ENCODE measurements at regions not wholly inside any gene's neighbourhood (a gene's known extent, or its start where the extent isn't known, plus 50 kb on each side); places are given as distances from the start of the nearest gene placed in this dataset.
"Not testable (repeated sequence)": the region's sequence is repeated elsewhere in the genome, so short reads cannot be mapped to it uniquely, and the experiment has no call there.

DNA sequence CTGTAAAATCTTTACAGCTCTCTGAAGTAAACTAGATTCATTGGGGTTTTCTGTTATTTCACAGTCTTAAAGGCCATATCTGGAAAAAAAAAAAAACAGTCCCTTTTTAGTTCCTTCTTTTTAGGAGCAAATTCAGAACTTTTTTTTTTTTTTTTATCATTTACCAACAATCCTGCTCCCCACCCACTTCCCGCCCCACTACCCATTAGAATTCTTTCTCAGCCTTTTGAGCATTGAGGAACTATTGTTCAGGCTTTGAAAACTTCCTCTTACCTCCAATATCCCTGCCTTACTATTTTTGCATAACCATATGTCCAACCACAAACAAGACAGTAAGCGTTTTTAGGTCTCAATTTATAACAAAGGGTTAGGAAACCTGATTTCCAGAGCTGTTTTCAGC, 330.1 kb downstream of the PLPP3 start (continued):
- TF ChIP-seq, protein P1, sequence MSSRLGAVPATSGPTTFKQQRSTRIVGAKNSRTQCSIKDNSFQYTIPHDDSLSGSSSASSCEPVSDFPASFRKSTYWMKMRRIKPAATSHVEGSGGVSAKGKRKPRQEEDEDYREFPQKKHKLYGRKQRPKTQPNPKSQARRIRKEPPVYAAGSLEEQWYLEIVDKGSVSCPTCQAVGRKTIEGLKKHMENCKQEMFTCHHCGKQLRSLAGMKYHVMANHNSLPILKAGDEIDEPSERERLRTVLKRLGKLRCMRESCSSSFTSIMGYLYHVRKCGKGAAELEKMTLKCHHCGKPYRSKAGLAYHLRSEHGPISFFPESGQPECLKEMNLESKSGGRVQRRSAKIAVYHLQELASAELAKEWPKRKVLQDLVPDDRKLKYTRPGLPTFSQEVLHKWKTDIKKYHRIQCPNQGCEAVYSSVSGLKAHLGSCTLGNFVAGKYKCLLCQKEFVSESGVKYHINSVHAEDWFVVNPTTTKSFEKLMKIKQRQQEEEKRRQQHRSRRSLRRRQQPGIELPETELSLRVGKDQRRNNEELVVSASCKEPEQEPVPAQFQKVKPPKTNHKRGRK (CRISPR knock-in tag; IDR thresholded peaks at IDR 0.05; ENCODE audit: borderline replicate concordance): no peak
- no peak for TF ChIP-seq JAZF1 (CRISPR knock-in tag; IDR thresholded peaks at IDR 0.05)

DNA sequence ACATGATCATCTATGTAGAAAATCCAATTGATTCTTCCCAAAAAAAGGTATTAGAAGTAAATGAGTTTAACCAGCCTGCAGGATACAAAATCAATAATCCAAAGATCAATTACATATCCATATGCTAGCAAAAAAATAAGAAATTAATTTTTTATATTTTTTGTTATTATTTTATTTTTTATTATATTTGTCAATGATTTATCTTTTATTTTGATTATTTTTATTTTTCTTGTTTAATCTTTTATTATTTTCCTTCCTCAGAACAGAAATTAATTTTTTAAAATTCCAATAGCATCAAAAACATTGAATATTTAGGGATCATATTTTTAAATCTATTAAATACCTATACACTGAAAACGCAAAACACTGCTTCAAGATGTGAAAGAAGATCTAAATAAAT, 331.2 kb downstream of the PLPP3 start:
- DNase-seq (ENCODE audit: low spot score) (no peak), ATAC-seq (no peak)
- Mint-ChIP-seq H3K27ac (no peak overlapping the region), H3K4me1 (peaks cover 7% of the 10 kb centered on the region), H3K9me3 (peaks cover 7% of the 10 kb centered on the region; the same call in 1 of the 2 replicates), H3K27me3 (ENCODE audit: low read depth) (no peaks in the 10 kb centered on the region), H3K4me3 (no peak overlapping the region), H3K36me3 (no peaks in the 10 kb centered on the region; the same call in 1 of the 2 replicates)
- TF ChIP-seq NR2C2 (CRISPR knock-in tag; IDR thresholded peaks at IDR 0.05) (no peak), NFE2L1 (CRISPR knock-in tag; IDR thresholded peaks at IDR 0.05) (no peak), HMGA2 (CRISPR knock-in tag; IDR thresholded peaks at IDR 0.05) (peak; percentile 97)
- ChIA-PET POLR2A (no interaction called here), CTCF (no interaction called here)

DNA sequence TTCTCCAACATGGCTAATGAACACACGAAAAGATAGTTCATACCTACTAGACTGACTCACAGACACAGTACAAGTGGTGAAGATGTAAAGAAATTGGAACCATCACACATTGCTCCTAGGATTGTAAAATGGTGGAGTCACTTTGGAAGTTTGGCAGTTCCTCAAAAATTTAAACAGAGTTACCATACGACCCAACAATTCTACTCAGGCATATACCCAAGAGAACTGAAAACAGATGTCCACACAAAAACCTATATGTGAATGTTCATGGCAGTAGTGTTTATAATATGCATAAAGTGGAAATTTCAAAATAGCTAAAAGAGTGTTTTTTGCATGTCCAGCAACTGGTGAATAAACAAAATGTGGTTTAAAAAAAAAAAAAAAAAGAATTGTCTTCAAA, 332.6 kb downstream of the PLPP3 start:
- H3K4me3 Mint-ChIP-seq; H3K27ac Mint-ChIP-seq; ATAC-seq; DNase-seq (ENCODE audit: low spot score); H3K36me3 Mint-ChIP-seq; CTCF ChIA-PET; H3K4me1 Mint-ChIP-seq; H3K27me3 Mint-ChIP-seq (ENCODE audit: low read depth): not testable (repeated sequence)
- POLR2A ChIA-PET: interaction anchor here (0.7 kb wide), 1 partner anchor 146 kb away, joined by 5 read pairs; no protein-coding TSS in a partner anchor
- peaks cover 17% of the 10 kb centered on the region for H3K9me3 Mint-ChIP-seq

DNA sequence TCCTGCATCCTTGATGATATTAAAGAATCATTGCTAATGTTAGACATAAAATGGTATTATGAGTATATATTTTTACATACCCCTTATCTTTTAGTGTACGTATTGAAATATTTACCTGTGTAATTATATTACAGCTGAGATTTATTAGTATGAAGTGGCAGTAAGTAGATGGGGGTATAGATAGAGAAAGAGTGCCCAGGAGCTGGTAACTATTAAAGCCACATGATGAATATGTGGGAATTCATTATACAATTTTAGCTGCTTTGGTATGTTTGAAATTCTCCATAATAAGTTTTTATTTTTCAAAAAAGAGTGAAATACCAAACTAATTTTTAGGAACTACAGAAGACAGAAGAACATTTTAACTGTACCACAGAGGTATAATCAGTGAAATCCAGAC, 339.0 kb downstream of the PLPP3 start:
- Mint-ChIP-seq H3K4me3 (no peak overlapping the region), H3K27ac (no peak overlapping the region), H3K36me3 (peaks cover 15% of the 10 kb centered on the region), H3K27me3 (ENCODE audit: low read depth) (no peaks in the 10 kb centered on the region), H3K9me3 (peaks cover 27% of the 10 kb centered on the region), H3K4me1 (no peaks in the 10 kb centered on the region)
- ChIA-PET CTCF (no interaction called here), POLR2A (no interaction called here)
- DNase-seq (ENCODE audit: low spot score): no peak
- no peak for ATAC-seq
- TF ChIP-seq, protein P2, sequence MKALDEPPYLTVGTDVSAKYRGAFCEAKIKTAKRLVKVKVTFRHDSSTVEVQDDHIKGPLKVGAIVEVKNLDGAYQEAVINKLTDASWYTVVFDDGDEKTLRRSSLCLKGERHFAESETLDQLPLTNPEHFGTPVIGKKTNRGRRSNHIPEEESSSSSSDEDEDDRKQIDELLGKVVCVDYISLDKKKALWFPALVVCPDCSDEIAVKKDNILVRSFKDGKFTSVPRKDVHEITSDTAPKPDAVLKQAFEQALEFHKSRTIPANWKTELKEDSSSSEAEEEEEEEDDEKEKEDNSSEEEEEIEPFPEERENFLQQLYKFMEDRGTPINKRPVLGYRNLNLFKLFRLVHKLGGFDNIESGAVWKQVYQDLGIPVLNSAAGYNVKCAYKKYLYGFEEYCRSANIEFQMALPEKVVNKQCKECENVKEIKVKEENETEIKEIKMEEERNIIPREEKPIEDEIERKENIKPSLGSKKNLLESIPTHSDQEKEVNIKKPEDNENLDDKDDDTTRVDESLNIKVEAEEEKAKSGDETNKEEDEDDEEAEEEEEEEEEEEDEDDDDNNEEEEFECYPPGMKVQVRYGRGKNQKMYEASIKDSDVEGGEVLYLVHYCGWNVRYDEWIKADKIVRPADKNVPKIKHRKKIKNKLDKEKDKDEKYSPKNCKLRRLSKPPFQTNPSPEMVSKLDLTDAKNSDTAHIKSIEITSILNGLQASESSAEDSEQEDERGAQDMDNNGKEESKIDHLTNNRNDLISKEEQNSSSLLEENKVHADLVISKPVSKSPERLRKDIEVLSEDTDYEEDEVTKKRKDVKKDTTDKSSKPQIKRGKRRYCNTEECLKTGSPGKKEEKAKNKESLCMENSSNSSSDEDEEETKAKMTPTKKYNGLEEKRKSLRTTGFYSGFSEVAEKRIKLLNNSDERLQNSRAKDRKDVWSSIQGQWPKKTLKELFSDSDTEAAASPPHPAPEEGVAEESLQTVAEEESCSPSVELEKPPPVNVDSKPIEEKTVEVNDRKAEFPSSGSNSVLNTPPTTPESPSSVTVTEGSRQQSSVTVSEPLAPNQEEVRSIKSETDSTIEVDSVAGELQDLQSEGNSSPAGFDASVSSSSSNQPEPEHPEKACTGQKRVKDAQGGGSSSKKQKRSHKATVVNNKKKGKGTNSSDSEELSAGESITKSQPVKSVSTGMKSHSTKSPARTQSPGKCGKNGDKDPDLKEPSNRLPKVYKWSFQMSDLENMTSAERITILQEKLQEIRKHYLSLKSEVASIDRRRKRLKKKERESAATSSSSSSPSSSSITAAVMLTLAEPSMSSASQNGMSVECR (CRISPR knock-in tag; IDR thresholded peaks at IDR 0.05; ENCODE audit: borderline replicate concordance): no peak
- TF ChIP-seq NR2C2 (CRISPR knock-in tag; IDR thresholded peaks at IDR 0.05) (no peak), SMAD3 (CRISPR knock-in tag; IDR thresholded peaks at IDR 0.05; ENCODE audit: borderline replicate concordance) (no peak), ZNF263 (CRISPR knock-in tag; IDR thresholded peaks at IDR 0.05; ENCODE audit: low read depth) (no peak), ZNF232 (CRISPR knock-in tag; IDR thresholded peaks at IDR 0.05) (no peak), CREB1 (CRISPR knock-in tag; IDR thresholded peaks at IDR 0.05) (no peak), TEAD4 (CRISPR knock-in tag; IDR thresholded peaks at IDR 0.05) (no peak), EMX1 (CRISPR knock-in tag; IDR thresholded peaks at IDR 0.05) (no peak)
- TF ChIP-seq, protein P3, sequence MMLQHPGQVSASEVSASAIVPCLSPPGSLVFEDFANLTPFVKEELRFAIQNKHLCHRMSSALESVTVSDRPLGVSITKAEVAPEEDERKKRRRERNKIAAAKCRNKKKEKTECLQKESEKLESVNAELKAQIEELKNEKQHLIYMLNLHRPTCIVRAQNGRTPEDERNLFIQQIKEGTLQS (CRISPR knock-in tag; conservative IDR thresholded peaks at IDR 0.05): no peak
- TF ChIP-seq, protein P4, sequence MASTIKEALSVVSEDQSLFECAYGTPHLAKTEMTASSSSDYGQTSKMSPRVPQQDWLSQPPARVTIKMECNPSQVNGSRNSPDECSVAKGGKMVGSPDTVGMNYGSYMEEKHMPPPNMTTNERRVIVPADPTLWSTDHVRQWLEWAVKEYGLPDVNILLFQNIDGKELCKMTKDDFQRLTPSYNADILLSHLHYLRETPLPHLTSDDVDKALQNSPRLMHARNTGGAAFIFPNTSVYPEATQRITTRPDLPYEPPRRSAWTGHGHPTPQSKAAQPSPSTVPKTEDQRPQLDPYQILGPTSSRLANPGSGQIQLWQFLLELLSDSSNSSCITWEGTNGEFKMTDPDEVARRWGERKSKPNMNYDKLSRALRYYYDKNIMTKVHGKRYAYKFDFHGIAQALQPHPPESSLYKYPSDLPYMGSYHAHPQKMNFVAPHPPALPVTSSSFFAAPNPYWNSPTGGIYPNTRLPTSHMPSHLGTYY (CRISPR knock-in tag; IDR thresholded peaks at IDR 0.05): no peak
- TF ChIP-seq, protein P5, sequence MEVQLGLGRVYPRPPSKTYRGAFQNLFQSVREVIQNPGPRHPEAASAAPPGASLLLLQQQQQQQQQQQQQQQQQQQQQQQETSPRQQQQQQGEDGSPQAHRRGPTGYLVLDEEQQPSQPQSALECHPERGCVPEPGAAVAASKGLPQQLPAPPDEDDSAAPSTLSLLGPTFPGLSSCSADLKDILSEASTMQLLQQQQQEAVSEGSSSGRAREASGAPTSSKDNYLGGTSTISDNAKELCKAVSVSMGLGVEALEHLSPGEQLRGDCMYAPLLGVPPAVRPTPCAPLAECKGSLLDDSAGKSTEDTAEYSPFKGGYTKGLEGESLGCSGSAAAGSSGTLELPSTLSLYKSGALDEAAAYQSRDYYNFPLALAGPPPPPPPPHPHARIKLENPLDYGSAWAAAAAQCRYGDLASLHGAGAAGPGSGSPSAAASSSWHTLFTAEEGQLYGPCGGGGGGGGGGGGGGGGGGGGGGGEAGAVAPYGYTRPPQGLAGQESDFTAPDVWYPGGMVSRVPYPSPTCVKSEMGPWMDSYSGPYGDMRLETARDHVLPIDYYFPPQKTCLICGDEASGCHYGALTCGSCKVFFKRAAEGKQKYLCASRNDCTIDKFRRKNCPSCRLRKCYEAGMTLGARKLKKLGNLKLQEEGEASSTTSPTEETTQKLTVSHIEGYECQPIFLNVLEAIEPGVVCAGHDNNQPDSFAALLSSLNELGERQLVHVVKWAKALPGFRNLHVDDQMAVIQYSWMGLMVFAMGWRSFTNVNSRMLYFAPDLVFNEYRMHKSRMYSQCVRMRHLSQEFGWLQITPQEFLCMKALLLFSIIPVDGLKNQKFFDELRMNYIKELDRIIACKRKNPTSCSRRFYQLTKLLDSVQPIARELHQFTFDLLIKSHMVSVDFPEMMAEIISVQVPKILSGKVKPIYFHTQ (CRISPR knock-in tag; IDR thresholded peaks at IDR 0.05): no peak
- TF ChIP-seq, protein P6, sequence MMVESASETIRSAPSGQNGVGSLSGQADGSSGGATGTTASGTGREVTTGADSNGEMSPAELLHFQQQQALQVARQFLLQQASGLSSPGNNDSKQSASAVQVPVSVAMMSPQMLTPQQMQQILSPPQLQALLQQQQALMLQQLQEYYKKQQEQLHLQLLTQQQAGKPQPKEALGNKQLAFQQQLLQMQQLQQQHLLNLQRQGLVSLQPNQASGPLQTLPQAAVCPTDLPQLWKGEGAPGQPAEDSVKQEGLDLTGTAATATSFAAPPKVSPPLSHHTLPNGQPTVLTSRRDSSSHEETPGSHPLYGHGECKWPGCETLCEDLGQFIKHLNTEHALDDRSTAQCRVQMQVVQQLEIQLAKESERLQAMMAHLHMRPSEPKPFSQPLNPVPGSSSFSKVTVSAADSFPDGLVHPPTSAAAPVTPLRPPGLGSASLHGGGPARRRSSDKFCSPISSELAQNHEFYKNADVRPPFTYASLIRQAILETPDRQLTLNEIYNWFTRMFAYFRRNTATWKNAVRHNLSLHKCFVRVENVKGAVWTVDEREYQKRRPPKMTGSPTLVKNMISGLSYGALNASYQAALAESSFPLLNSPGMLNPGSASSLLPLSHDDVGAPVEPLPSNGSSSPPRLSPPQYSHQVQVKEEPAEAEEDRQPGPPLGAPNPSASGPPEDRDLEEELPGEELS (CRISPR knock-in tag; IDR thresholded peaks at IDR 0.05): no peak
- TF ChIP-seq, protein P7, sequence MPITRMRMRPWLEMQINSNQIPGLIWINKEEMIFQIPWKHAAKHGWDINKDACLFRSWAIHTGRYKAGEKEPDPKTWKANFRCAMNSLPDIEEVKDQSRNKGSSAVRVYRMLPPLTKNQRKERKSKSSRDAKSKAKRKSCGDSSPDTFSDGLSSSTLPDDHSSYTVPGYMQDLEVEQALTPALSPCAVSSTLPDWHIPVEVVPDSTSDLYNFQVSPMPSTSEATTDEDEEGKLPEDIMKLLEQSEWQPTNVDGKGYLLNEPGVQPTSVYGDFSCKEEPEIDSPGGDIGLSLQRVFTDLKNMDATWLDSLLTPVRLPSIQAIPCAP (CRISPR knock-in tag; IDR thresholded peaks at IDR 0.05): no peak
